Left colon (tissue), 2 donors: ENCODE measurements at regions not wholly inside any gene's neighbourhood (a gene's known extent, or its start where the extent isn't known, plus 50 kb on each side); places are given as distances from the start of the nearest gene placed in this dataset.

Experiments used
- ATAC-seq: fragments of 200-7000 bp; cut with Tn5 transposase; one replicate; pipeline ENCODE4 v1.9.1; 2020; ENCODE audit warnings: mild to moderate bottlenecking, moderate library complexity
- DNase-seq, 2 donors: peaks; one replicate each; pipeline ENCODE4 v3.0.0-alpha.2; 2020
- intact Hi-C, 2 donors: fragments of 100-400 bp; cut with DNase I in 1 of 2; cut with micrococcal nuclease in 1 of 2; formaldehyde crosslinking; loops; one replicate each; pipeline versions ENCODE4 v1.11.2 to v1.14.0; 2022; cut with DNase I, micrococcal nuclease
- donor health status: DM: no; HTN: no; CAD: no.
- donor health status: DM: yes; HTN: yes; CAD: no.

DNA sequence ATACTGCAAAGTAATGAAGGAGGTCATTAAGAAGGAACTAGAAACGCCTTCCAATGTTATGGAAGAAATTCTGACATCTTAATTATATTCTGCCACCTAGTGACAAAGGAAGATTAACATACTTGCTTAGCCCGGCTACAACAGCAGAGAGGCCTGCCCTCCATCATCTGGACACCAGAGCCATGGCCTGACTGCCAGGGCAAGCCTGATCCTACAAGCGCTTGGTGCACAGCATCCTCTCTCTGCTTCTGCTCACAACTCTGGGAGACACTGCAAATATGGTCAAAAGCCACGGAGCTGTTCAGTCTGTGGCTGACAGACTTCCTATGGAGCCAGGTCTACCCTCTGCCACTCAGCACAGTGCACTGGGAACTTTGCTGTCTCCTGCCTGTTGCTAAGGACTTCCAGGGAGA, 87.3 kb upstream of the SLC44A1 start:
- intact Hi-C loops = loop anchor here in 1 of 2 donors (2.0 to 10.0 kb wide), 3 partner anchors 162 to 258 kb away; no protein-coding TSS in a partner anchor
- DNase-seq (peak; percentile 50 to 81), ATAC-seq (peak; percentile 85)

DNA sequence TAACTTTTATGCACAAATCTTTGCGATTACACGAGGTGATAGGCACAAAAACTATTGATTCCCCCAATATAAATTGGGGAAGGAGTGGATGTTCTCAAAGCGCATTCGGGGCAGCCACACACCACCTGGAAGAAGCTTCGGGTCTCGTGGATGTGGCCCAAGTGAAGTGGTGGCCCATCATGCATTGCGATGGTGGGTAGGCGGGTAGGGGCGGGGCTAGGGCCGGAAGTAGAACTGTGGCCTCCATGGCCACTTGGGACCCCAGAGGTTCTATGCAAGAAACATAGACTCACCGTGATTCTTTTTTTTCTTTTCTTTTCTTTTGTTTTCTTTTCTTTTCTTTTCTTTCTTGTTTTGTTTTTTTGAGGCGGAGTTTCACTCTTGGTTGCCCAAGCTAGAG, 86.4 kb upstream of the SLC44A1 start:
- ATAC-seq (no peak), DNase-seq (no peak)
- intact Hi-C loops = loop anchor here in 1 of 2 donors (10.0 kb wide), 2 partner anchors 163 to 257 kb away; no protein-coding TSS in a partner anchor

DNA sequence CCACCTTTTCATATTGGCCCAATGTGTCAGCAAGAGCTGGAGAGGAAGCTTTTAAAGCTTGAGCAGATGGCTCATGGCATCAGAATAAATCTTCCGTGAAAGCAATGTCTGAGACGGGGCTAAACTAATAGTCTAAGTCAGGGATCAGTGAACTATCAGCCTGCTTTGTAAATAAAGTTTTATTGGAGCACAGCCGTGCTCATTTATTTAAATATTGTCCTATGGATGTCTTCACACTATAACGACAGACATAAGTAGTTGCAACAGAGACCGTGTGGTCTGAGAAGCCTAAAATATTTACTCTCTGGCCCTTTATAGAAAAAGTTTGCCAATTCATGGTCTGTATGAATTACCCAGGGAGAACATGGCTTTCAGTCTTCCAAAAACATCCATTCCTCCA, 85.6 kb upstream of the SLC44A1 start:
- no peak for ATAC-seq
- intact Hi-C loops = loop anchor here in 1 of 2 donors (10.0 kb wide), 2 partner anchors 164 to 256 kb away; no protein-coding TSS in a partner anchor
- DNase-seq = no peak

DNA sequence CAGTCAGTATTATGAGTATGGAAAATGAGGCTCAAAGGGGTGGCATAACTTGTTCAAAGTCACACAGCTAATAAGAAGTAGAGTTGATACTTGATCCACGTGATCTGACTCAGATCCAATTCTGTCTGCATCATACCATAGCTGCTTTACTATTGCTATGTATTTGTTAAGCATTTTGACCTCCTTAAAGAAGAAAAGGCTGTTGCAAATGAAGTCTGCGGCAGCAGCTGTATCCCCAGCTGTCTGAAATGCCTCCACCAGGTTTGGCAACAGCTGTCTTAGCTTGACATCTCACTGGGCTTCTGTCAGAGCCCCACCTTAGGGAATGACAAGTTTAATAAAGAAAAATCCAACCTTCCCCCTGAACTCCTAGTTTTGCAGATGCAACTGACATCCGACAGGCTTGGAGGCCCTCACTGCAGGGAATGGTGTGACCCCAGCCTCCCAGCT, 75.6 kb upstream of the SLC44A1 start:
- intact Hi-C loops = loop anchor here in 1 of 2 donors (10.0 kb wide), 1 partner anchor 66 kb away; no protein-coding TSS in a partner anchor
- no peak for ATAC-seq
- no peak for DNase-seq

DNA sequence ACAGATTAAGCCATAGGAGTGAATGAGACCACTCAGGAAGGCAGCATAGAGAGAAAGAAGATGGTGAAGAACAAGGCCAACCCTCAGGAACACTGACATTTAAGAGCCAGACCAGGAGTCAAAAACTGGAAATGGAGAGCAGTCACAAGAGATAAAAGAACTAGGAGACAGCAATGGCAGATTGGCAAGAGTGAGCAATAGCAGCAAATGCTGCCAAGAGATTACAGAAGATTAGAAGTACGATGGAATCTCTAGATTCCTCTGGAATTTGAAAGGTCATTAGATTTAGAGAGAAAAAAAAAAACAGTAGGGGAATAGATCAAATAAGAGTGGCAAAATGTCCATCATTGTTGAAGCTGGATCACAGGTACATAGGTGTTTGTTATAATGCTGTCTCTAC, 73.4 kb upstream of the SLC44A1 start:
- intact Hi-C loops = no loop called here

DNA sequence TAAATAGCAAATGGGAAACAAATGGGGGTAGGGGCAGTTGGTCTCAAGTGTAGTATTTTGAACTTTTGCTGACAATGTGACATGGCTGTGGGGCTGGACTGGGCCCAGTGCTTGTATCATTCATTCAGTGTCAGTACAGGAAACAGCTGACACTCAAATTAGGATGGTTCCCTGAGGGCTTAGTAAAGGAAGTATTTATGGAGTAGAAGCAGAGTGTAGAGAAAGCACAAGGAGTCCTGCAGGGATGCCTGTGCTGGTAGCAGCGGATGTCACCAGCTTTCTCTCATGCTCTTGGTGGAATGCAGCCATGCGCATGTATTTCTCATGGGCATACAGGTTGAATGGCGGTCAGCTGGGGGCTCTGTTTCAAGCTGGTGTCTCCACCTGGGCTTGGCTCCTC, 72.9 kb upstream of the SLC44A1 start:
- DNase-seq (no peak), ATAC-seq (no peak)
- intact Hi-C loops = no loop called here

More for the DNA sequence above, 73.4 kb upstream of the SLC44A1 start:
- ATAC-seq (no peak), DNase-seq (no peak)

DNA sequence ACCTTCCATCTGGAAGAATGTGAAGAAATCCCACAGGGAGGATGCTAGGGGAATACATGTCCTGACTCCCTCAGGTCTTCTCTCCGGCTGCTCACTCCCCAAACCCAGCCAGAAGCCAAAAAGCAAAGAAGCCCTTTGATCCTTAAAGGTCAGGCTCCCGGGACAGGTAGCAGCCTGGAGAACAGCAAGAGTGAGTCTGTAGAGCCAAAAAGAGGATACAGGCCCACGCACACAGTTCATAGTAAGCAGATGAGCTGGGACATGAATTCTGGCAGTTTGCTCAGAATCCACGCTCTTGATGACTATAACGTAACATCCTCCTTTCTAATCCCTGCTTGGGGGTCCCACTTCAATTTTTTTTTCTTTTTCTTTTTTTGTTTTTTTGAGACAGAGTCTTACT, 72.0 kb upstream of the SLC44A1 start:
- ATAC-seq (no peak), DNase-seq (no peak)
- intact Hi-C loops = no loop called here

DNA sequence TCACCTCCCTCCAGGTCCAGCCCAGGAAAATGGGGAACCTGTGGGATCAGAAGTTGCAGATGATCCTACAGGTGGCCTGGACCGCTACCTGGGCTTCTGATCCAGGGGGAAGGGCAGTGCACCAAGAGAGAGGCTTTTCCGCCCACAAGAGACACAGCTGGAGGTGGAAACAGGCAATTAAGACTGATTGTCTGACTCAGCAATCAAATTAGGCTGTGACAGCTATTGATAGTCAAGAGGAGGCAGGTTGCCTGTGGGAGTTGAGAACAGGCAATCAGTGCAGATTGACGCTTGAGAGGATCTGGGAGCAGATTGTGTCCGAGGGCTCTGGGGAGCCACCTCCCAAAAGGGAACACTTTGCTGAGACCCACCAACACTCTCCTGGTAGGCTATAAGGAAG, 71.1 kb upstream of the SLC44A1 start:
- ATAC-seq (no peak), DNase-seq (no peak)
- intact Hi-C loops = no loop called here

DNA sequence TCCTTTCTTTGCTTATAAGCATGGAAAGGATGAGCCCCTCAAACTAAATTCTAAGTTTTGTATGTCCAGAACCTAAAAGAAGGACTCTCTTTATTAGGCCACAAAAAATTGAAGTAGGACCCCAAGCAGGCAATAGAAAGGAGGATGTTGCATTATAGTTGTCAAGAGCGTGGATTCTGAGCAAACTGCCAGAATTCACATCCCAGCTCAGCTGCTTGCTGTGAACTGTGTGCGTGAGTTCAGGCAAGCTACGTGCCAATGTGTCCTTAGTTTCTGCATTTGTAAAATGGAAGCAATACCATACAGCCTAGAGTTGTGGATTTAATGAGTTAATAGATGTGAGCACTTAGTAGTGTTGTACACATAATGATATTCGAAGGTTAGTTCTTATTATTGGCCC, 70.6 kb upstream of the SLC44A1 start:
- intact Hi-C loops = no loop called here
- DNase-seq = no peak
- no peak for ATAC-seq

DNA sequence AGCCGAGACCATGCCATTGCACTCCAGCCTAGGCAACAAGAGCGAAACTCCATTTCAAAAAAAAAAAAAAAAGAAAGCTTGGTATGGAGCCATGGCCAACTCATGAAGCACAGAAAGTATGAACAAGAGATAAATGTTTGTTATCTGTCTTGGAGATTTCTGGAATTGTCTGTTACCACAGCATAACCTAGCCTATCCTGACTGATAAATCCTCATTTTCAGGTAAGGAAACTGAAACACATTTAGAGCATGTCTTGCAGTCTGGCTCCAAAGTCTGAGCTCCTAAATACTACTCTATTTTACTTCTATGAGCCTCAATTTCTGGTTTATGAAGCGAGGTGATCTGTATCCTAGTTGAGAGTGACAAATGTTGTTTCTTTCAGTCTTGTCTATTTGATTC, 68.3 kb upstream of the SLC44A1 start:
- DNase-seq = no peak
- no peak for ATAC-seq
- intact Hi-C loops = no loop called here

DNA sequence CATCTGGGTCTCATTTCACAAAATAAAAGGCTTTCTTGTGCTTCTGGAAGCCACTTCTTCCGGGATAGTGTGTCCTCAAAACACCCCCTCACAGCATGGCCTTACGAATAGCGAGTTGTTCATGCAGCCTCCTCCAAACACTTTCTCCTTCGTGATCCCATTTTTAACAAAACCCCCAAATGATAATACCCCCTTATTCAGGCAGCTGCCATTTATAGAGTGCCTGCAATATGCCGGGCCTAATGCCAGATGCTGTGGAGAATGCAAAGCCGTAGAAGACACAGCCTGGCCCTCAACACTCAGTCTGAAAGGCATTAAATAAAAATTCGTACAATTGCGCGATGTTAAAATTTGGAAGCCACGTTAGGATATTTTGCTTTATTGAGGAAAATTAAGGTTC, 66.4 kb upstream of the SLC44A1 start:
- intact Hi-C loops = no loop called here
- DNase-seq (no peak), ATAC-seq (no peak)

DNA sequence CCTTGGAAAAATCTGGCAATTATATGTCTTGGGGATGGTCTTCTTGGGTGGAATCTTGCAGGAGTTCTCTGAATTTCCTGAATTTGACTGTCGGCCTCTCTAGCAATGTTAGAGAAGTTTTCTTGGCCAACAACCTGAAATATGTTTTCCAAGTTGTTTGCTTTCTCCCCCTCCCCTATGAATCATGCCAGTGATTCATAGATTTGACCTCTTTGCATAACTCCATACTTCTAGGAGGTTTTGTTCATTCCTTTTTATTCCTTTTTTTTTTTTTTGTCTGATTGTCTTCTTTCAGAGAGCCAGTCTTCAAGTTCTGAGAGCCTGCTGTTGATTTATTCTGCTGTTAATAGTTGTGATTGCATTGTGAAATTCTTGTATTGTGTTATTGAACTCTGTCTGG, 56.7 kb upstream of the SLC44A1 start:
- no peak for ATAC-seq
- intact Hi-C loops = no loop called here

DNA sequence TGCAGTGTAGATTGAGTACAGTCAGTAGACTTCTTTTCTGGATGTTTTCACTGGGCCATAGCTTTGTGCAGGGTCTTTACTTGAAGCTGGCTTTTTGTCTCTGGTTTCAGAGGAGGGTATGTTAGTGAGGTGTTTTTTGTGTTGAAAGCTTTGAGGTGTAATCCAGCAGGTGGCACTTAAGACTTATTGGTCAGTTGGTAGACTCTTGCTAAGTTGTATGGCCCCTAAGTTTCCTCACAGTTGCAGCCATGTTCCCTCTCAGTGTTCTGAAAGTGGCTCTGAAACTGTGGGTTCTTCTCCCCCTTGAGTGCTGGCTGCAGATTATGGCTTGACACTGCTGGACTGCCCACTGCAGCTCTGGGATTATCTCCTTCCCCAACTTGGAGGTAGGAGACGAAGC, 55.7 kb upstream of the SLC44A1 start:
- intact Hi-C loops = no loop called here
- DNase-seq (no peak), ATAC-seq (peak; percentile 52)

More for the DNA sequence above, 56.7 kb upstream of the SLC44A1 start:
- DNase-seq = no peak

DNA sequence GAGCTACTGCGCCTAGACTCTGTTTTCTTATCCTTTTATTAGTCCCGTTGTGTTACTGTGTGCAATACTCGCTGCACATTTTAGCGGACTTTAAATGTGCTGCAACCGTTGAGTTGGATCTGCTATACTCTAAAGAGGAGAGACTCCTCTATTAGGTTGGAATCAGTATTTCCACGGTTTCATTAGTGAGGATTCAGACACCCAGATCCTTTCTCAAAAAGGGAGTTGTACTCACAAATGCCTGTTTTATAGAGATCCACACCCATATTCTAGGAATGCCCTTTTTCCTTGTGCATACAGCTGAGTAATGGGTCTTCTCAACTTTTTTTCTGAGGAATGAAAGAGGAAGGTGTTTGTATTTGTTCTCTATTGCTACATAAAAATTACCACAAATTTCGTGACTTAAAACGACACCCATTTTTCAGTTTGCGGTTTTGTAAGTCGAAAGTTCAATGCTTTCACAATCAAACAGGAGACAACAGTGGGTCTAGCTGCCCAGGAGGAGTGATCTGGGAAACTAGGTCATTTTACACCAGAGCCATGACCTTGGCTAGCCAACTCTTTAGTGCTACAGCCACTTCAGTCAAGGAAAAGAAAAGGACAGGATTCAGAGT, 52.8 kb upstream of the SLC44A1 start:
- intact Hi-C loops = no loop called here
- DNase-seq = no peak
- no peak for ATAC-seq

DNA sequence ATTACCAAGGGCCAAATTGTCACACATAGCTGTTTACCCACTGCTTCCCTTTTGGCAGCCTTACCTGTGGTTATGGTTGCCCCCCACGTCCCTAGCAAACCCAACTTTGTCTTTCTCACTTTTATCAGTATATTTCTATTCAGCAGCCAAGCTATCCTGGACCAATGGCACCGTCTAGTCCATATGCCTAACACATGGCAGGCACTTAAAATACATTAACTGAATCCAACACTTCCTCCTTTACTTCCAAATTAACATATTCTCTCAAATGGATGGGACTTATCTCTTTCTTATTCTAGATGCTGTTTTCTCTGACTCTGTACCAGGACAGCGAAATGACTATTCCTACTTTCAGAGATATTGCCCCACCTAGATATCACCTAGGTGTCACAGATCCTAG, 50.9 kb upstream of the SLC44A1 start:
- ATAC-seq (no peak), DNase-seq (no peak)
- intact Hi-C loops = no loop called here

DNA sequence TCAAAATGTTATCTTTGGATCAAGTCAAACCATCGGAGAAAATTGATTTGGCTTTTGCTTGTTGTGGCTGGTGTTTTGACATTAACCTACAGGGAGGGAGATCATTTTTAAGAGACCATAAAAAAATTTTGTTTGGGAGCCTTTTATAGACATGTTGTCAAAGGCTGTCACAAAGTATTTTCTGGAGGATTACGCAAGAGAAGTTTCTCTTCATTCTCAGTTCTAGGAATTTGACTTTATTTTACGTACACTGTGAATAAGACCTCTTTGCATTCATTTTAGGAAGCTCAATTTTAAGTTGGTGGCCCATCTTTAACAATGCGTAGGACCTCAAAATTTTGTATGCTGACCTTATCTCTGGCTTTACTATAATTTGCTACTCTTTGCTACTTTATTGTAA, 50.2 kb upstream of the SLC44A1 start:
- intact Hi-C loops = no loop called here
- DNase-seq (no peak), ATAC-seq (no peak)
